Hematopoietic multipotent progenitor cell (in vitro differentiated cells): ENCODE measurements at regions not wholly inside any gene's neighbourhood (a gene's known extent, or its start where the extent isn't known, plus 50 kb on each side); places are given as distances from the start of the nearest gene placed in this dataset.
"Not testable (repeated sequence)": the region's sequence is repeated elsewhere in the genome, so short reads cannot be mapped to it uniquely, and the experiment has no call there.

ENCODE experiments used
- DNase-seq, 3 donors: peaks; one replicate each; pipeline ENCODE4 v3.0.0-alpha.2; 2011 to 2015; ENCODE audit warnings: low read depth in 2 of 3, low spot score in 2 of 3

DNA sequence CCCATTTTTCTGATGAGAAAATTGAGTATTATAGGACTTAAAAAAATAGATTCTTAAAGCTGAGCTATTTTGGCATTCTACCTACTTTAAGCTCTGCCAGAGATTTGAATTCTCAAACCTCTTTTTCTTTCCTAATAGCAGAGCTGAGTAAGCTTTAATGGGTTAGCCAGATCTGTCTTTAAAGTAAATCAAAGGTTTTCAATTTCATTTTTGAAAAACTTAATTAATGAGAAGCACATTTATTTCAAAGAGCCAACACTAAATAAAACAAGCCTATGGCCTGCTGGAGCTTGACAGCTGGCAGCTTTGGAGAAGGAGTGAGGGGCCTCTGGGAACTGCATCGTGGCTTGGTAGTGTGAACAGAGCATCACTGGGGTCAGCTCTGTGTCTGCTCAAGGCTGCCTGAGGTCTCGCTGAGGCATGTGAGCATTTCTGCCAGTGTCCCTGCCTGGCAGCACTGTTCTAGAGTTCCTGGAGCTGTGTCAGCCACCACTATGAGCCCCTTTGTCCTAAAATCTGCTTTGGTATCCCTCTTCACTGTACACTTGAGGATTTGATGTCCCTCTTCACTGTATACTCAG is 50.4 kb upstream of the PRSS23 start:
- no peak for DNase-seq

DNA sequence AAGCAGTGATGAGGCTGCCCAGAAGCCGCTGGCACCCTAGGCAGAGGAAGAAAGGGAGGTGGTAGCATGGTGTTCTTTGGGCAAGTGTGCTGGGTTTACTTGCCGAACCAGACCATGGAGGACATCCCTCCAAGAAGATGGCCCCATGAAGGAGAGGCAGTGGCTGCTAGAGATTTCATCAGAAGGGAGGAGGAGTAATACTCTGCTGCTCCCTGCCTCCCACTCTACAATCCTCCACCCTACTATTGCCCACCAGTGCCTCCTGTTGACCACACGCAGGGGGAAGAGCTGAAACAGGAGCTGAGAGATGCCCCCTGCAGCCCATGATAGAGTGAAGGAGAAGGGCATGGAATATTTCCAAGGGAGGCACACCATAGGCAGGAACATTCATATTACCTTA is 51.0 kb upstream of the PRSS23 start:
- no peak for DNase-seq

DNA sequence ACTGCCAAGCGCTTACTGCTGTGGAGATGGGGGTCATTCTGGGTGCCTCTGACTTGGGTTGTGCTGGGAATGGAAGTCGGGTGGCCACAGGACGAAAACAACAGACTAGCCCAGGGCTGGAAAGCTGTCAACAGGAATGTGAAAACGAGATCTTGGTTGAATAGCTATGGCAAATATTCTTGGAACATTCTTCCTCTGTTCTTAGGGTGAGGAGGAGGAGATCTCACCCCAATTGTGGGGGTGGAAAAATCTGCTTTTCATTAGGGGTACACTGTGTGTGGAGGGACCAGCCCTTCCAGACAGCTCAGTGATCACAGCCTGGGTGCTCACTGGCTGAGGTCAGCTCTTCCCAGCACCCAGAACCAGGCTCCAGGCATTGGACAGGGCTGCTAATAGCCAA is 52.0 kb upstream of the PRSS23 start:
- DNase-seq, result no peak

DNA sequence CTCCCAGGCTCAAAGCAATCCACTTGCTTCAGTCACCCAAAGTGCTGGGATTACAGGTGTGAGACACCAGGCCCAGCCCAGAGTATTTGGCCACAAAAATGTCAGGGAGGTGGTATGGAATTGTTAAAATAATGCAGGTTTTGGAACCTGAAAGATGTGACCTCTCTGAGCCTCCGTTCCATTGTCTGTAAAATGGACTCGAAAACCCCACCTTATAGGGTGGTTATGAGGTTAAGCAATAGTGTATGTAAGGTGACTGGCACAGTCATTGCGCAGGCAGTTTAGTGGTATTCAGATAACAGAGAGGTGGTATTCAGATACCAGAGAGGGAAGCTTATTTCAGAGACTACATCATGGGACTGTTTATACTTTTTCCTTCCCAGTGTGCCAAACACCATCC is 52.5 kb upstream of the PRSS23 start:
- no peak for DNase-seq

DNA sequence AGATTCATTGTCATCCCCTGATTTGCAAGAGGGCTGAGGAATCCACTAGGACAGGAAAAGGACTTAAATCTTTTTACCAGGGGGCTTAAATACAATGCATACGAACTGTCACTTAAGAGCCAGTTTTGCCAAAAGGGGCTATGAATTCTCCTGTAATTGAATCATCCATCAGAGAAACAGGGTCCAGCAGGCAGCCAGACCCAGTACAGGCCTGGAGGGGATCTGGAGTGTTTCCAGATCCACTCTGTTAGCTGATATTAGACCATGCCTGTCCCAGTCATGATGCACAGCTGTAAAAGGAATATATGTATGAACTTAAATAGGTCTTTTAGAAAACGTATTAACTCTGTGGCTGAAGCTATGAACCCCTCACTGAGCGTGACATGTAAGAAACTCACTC is 53.8 kb upstream of the PRSS23 start:
- no peak for DNase-seq

DNA sequence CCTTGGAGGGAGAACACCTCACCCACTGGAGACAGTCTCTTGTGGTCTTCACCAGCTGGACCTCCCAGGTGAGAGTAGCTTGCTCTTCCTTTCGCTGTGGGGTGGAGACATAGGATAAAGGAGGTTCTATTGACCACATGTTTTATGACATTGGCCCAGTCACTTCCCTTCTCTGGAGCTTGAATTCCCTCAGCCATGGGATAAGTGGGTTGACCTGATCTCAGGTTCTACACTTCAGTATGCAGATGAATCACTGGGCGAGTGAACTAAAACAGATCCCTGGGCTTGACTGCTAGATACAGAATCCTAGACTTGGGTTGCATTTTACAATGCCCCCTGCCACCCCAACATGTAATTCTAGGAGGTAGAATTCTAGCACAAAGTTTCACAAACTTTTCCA is 54.8 kb upstream of the PRSS23 start:
- no peak for DNase-seq

DNA sequence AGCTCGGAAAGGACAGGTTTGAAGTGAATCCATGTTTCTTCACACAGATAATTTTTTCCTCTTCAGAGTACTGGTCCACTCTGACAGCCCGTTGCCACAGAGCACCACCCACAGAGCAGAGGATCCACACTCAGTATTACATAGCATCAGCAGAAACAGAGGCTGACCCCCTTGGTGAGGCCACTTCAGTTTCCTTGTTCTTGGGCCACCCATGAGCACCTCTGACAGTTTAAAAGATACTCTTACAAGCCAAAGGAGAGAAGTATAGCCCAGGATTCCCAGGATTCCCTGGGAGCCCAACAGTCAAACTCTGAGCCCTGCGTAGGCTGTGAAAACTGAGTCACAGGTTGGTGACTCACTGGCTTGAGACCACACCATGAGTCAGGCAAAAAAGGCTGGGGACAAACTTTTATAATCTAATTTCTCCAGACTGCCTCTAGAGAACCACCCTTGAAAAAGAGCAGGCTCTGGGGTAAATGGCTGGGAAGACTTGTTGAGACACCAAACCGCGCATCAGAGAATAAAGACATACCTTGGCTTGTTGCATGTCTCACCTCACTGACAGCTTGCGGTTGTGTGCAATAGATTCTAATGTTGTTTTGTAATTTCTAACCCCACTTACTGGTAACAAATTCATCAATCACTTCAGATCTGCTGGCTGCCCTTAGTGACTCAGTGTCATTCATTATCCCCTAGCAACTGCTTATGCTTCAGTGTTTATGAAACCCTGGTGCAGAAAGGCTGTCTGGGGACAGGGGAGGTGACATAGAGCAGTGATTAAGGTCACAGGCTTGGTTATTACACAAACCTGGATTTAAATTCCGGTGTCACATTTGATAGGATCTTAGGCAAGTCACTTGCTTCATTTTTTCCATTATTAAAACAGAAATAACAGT is 56.9 kb upstream of the PRSS23 start:
- peak in 2 of 3 donors; percentile 24 to 35 for DNase-seq

DNA sequence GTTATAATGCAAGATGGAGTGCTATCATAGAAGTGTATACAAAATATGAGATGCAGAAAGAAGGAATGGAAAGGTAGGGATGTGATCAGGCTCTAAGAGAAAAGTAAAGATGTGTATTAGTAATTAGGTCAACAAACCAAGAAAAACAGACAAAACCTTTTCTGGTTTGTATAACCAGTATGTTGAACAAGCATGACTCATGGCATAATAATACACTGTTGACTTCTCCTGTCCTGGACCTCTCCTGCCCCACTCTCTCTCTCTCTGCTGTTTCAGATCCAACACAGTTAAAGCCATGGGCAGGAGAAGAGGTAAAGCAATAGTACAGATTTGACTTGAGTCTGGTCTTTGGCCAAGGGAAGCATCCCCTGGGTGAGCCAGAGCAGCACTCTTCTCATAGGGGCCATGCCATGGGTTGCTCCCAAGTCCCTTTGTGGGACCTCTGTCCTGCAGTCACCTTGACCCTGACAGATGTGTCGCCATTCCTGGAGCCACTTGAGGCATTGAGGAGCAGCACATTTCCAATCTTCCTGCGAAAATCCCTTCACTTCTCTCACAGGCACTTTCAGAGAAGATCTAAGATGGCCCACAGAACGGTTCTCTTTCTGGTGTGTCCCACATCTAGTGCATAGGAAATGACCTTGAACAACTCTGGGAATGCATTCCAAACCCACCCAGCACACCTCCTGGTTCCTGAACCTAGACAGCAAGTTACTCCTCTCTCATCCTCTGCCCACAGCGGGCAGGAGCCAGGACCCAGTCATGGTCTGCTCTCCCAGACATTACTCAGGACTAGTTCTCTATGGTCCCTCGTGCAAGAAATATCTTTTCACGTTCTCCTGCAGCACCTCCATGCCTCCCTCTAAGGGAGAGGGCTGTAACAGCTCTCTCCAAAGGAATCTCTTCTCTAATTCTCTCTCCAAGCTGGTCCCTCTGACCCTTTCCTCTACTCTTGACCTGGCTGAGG is 58.2 kb upstream of the PRSS23 start:
- no peak for DNase-seq

DNA sequence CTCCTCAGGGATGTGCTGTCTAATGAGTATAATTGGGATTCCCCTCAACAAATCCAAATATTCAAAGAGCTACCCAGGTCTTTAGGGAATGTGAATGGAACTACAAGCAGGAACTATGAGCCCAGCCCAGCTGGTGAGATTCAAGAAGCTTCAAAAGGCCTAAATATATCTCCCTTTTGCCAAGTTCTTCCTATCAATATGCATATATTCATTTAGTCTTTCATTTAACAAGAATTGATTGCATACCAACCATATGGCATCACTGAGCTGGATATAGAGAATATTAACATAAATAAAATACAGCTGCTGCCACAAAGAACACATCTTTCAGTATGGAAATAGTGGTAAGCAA is 58.9 kb upstream of the PRSS23 start:
- DNase-seq, result no peak

DNA sequence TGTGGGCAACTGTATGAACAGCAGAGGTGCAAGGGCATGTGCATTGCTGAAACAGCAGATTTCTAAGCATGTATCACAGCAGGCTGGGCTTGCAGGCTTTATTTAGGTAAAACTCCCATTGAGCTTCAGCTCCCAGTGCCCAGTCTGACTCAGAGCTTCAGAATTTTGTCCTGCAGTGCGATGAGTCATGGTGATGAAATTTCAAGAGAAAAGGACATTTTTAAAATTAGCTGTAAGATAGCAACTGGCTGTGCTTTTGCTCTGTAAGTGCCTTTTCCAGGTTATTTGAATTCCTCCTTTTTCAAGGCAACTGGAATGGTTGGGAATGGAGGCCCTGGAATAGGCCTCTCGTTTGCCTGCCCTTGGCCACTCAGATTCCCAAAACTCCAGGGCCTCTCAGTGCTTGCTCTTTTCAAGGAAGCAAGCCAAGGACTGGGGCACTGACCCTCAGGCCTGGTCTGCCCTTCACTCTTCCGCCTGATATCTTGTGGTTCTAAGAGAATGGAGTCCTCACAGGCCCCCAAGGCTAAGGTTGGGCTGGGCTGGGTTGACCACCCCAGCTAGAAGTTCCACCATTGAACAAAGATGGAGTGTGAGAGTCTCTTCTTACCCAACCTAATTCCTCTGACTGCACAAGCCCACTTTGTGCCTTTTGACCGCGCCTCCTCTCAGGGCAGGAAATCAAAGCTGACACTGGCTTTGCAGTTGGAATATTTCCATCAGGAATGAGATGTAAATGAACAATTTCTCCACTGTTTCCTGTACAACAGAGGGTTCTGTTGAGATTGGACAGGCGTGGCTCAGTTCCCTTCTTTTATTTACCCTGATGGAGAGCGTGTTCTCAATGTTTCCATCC is 59.5 kb upstream of the PRSS23 start:
- peak in 2 of 3 donors; percentile 18 to 25 for DNase-seq

DNA sequence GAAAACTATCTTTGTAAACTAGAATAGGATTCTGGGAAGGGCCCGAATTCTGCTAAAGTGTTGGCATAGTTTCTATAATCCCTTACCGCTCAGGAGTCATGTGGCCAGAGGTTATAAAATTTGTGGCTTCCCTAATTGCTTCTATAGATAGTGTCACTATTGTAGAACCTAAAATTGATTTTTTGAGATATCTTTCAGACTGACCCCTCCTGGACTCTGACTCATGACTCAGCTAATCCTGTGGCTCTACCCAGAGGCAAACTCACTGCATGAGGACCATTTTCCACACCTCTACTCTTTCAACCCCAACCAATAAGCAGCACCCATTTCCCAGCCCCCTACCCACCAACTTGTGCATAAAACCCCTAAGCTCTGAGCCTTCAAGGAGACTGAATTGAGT is 61.8 kb upstream of the PRSS23 start:
- DNase-seq, result no peak

DNA sequence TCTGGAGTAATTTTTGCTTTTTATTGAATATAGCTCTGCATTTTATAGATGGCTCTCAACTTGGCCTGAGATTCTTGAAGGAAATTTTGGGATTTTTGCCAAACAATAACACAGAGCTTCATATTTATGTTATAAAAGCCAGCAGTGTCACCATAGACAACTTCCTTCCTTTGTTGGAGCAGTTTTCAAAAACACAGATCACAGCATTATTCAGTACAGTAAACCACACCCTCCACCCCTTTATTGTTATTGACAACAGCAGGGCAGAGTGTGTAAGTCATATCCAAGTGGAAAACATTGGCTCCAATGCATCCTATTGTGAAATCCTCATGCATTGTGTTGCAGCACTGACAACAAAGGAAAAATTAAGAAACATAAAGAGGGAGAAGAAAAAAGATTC is 62.6 kb upstream of the PRSS23 start:
- DNase-seq, result no peak

DNA sequence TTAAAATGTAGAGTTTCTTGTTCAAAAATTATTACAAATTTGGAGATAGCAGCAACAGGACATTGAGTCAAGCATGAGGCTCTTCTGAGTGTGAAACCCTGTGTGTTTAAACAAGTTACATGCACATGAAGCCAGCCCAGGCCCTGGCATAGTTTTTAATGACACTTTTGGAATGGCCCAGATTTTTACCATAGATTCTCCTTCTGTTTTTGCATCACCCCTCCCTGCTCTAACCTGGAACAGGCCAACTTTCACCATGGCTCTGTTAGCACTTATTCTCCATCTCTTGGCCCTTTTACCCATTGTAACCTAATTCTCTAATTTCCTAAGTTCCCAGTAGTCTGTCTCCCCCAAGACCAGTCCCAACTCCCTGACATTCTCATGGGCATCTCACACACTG is 63.1 kb upstream of the PRSS23 start:
- no peak for DNase-seq

DNA sequence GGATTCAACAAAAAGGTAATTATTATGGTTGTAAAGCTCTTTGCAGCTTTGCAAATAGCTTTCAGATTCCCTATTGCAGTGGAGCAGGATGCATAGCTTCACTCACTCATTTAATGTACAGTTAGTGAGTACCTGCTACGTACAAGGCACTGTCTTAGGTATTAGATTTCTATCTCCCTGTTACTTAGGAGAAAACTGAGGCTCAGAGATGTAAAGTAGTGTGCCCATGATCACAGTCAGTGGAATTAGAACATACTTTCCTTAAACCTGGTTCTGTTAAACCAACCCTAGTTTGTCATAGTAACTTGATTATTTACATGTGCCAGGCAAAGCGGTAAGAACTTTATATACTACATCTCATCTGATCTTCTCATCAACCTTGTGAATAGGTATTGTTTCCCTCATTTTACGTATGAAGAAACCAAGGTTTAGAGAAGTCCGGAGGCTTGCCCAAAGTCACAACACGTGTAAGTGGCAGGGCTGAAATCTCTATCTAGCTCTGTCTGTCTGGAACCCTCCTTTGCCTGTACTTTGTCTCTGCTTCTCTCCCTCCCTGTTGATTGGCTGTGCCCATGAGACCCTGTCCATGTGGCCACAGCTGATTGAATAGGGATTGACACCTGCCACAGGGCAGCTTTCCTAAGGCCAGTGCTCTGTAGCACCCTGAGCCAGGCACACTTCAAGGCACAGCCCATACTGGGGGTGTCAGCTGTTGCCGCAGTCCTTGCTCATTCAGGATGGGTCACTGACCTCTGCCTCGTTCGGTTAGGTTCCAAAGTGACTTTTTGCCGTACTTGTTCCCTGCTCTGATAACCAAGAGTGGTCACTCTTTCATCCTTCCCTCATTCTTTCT is 63.8 kb upstream of the PRSS23 start:
- DNase-seq, result no peak

DNA sequence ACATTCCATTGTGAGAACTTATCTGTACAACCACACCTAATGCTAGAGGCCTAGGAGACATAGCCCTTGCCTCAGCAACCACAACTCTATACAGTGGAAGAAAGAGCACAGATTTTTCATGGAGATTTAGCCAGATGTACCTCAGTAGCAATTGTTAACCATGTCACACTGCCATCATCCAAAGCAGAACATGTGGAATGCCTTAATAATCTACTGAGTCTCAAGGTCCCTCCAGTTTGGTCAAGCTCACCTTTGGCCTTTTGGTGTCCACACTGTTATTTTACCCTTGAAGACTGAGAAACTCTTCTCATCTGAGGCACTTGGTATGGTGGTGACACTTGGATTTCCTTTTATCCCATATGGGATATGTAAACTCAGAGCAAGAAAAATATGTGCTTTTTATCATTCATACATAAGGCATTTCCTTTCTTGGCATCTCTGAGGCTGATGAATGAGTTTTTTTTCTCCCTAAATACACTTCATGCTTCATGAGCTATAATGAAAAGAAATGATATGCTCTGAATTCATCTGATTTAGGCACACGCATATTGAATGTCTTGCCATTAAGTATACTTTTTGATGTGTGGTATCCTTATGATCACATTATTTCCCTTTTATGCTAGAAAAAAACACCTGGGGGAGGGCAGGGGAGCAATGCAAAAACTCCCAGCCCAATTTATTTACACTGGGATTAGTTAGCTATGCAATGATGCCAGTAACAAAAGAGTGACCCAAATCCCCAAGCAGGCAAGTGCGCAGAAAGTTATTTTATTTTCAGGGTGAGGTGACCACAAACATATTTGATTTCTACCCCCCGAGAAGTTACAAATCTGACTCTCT is 63.3 kb upstream of the ME3 start:
- no peak for DNase-seq

DNA sequence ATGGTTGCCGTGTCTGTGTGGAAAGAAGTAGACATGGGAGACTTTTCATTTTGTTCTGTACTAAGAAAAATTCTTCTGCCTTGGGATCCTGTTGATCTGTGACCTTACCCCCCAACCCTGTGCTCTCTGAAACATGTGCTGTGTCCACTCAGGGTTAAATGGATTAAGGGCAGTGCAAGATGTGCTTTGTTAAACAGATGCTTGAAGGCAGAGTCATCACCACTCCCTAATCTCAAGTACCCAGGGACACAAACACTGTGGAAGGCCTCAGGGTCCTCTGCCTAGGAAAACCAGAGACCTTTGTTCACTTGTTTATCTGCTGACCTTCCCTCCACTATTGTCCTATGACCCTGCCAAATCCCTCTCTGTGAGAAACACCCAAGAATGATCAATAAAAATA is 60.3 kb upstream of the ME3 start:
- DNase-seq, result not testable (repeated sequence)

DNA sequence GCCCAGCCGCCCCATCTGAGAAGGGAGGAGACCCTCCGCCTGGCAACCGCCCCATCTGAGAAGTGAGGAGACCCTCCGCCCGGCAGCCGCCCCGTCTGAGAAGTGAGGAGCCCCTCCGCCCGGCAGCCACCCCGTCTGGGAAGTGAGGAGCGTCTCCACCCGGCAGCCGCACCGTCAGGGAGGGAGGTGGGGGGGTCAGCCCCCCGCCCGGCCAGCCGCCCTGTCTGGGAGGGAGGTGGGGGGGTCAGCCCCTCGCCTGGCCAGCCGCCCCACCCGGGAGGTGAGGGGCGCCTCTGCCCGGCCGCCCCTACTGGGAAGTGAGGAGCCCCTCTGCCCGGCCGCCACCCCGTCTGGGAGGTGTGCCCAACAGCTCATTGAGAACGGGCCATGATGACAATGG is 59.9 kb upstream of the ME3 start:
- DNase-seq, result not testable (repeated sequence)

DNA sequence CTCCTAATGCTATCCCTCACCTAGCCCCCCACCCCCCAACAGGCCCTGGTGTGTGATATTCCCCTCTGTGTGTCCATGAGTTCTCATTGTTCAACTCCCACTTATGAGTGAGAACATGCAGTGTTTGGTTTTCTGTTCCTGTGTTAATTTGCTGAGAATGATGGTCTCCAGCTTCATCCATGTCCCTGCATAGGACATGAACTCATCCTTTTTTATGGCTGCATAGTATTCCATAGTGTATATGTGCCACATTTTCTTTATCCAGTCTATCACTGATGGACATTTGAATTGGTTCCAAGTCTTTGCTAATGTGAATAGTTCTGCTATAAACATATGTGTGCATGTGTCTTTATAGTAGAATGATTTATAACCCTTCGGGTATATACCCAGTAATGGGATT is 57.2 kb upstream of the ME3 start:
- DNase-seq, result not testable (repeated sequence)

DNA sequence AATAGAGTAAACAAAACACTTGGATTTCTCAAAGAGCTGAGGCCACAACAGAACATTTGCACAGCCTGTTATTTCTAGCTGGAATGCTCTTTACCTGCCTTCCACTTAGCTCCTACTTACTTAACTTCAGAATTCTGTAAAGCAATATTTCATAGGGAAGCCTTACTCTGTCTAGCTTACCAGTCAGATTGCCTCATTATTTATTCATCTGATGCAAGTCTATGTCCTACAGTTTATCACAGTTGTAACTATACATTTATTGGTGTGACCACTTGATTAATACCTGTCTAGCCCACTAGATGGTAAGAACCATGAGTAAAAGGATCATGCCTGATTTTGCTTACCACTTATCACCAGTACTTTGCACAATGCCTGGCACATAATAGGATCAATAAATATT is 56.1 kb upstream of the ME3 start:
- DNase-seq, result no peak
